NCI-H2196 treated with DMSO at 0.1 percent for 48 hours (cell line): ENCODE measurements at regions not wholly inside any gene's neighbourhood (a gene's known extent, or its start where the extent isn't known, plus 50 kb on each side); places are given as distances from the start of the nearest gene placed in this dataset.

ENCODE experiments used
- DNase-seq: peaks from one replicate; lab custom pipeline; 2025; ENCODE audit not compliant: unreplicated experiment; lab: John Stamatoyannopoulos, UW

DNA sequence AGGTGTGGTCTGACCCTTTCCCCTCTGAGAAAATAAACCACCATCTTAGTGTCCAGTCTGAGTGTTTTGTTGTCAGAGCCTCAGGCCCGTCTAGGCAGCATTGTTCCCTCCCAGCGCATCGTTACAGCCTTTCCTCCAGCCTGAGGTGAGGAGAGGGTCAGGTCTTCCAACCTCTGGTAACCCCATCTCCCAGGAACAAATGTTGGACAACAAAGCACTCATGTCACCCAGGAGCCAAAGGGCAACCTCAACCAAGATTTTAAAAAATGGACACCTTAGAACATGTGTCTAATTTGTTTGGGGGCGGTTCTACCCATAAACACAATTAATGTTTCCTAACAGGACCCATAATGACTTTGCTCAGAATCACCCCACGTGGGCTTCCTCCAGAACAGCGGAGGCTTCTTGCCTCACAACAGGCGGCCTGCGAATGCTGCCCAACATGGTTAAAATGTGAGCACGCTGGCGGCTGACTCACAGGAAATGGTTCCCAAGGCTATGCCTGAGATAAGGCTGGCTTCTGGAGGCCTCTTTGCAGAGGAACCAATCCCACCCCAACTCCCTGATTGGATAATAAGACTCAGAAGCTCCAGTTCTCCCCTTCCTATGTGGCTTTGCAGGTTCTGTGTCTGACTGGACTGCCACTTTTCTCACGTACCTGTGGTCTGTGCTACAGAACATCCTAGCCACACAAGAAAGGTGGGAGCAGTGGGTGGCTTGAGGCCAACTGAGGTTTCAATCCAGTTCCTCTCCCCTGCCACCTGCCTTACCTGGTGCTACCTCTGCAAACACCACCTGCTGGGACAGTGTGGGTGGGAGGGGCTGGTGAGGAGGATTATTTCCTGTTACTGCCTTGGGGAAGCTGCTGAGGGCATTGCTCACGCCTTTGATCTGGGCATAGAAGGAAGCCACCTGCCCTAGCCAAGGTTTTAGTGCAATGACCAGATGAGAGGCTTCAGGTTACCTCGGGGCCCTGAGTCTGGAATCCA lies 108.8 kb downstream of the B3GNT2 start:
- DNase-seq: peak; percentile 81

GRCh38 chr2:62303788-62304187 lies 107.9 kb downstream of the B3GNT2 start:
- no peak for DNase-seq

- DNase-seq: no peak
These were observed 106.9 kb downstream of the B3GNT2 start for GRCh38 chr2:62302631-62303435.

DNA sequence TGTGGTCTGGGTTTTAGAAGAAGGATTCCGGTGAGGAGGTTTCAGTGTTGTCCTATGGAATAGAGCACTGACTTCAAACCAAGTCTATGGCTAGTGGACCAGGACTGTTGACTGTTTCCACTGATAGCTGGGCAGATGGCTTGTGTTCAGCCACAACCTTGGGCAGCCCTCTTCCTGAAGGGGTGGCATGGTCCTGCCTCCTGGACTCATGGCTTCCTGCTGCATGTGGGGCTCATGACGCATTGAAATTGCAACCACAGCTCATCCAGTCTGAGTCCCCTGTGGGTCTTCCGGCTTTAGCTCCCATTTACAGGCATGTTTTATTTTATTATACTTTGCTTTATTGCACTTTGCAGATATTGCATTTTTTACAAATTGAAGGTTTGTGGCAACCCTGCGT lies 105.0 kb downstream of the B3GNT2 start:
- no peak for DNase-seq

- no peak for DNase-seq
These were observed 101.7 kb downstream of the B3GNT2 start for GRCh38 chr2:62297624-62298010.

GRCh38 chr2:62296832-62297623 lies 101.1 kb downstream of the B3GNT2 start:
- DNase-seq: no peak

GRCh38 chr2:62296034-62296831 lies 100.3 kb downstream of the B3GNT2 start:
- no peak for DNase-seq

DNA sequence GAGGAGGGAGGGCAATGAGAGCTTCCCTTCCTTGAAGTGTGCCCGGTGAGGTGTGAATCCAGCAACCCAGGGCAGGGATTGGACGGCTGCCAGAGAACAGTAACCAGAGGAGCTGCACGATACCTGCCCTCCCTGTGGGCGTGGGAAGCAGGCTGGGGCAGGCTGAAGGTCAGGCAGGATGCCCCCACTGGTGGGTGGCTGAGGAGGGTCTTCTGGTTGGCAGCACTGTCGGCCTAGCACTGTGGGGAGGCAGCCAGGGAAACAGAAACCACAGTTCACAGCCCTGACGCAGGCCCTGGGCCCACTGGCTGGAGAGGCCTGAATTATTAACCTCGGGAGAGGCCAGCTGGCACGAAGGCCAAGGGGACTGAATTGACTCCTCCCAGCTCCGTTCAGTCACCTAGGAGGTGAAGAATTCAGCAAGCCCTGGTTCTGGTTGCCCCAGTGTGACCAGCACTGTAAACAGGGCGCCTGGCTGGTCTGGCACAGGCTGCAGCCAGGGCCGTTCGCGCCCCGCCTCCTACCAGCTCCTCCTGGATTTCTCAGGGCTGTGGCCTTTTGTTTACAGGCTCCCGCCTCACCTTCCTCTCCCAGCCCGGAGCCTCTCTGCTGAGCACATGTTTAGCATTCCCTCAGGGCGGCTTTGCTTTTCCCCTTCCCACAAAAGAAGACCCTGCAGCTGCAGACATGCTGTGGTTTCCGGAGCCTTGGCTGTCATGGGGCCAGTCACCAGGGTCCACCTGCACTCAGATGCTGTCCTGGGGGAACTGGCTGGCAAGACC lies 97.8 kb downstream of the B3GNT2 start:
- DNase-seq: peak; percentile 68

DNA sequence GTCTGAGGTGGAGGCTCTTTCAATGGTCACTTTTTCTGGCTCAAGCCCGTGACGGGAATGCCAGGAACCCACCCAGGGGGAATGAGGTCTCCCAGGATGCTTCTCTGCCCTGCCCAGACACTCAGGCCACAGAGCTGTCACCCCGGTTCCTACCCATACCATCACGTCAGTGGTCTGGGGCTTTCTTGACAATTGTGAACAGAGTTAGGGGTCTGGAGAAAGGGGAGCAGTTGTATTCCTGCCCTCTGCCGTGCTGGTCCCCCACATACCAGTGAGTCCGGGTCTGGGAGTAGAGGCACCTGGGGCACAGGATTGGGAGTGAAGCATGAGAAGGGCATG lies 97.2 kb downstream of the B3GNT2 start:
- DNase-seq: no peak

DNA sequence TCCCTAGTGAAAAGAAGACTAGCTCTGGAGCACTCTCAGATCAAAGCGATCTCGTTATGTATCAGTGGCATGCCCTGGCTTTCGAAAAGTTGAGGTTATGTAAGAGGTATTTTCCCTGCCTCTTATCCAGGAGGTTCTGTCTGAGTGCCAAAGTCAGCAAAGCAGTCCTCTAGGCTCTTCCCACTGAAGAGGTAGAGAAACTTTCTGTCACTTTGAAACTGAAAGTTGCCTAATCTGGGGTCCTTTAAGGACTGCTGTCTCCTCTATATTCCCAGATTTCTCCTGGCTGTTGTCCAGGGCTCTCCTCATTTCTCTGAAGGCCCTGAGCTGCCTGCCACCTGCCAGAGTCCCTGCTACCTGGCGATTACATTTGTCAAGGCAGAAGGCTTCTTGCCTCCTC lies 96.3 kb downstream of the B3GNT2 start:
- no peak for DNase-seq

- DNase-seq: no peak
These were observed 95.7 kb downstream of the B3GNT2 start for GRCh38 chr2:62291517-62292137.

DNA sequence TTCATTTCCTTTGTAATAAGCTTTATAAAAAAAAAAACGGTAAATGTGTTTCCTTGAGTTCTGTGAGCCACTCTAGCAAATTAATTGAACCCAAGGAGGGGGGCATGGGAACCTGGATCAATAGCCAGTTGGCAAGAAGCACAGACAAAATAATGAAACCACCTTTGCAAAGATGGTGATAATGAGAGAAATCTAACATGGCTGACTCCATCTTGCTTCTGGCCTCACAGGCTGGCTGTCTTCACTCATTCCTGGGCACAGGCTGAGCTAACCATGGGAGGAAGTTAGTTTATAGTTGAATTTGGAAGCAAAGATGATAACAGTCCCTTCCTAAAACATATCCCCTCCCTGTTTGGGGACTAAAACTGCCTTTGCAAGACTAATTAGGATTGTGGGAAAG lies 95.1 kb downstream of the B3GNT2 start:
- no peak for DNase-seq

- peak; percentile 35 for DNase-seq
These were observed 92.3 kb downstream of the B3GNT2 start for GRCh38 chr2:62287899-62288880.

DNA sequence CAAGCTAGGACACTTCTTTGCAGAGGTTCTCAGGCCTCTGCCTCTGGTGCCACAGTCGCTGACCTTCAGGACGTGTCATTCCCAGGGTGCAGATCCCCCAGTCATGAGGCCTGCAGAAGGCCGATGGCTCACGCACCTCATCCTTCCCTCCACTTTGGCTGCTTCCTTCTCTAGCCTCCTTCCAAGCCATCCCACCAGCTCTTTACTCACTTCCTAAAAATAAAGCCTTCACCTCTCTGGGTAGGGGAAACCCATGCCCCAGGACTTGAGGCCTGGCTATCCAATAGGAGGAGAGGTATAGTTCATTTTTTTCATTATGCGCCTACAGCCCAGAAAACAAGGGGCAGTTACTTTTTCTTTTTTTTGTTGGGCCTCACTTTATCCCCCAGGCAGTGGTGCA lies 91.4 kb downstream of the B3GNT2 start:
- DNase-seq: no peak

DNA sequence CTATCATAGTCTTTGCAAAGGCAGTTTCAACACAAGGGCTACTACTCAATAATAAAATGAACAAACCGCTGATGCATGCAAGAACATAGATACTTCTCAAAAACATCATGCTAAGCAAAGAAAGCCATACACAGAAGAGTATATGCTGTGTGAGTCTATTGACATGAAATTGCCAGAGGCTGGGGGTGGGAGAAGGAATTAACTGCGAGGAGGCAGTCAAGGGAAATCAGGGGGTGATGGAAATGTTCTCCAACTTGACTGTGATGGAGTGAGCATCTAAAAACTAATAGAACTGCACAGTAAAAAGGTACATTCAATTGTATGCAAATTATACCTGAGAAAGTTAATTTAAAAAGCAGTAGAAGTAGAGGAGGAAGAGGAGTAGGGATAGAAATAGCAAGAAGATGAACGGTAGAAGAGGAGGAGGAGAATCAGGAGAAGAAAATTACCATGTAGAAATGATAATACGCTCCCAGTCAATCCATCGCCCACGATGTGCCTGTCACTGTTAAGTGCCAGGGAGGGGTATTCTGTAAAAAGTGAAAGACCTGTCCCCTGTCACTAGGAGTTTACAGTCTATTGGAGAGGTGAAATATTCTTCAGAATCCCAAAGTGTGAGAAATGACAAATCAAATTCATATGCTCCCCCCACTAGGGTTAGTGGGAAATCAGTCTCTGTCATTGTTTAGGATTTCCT lies 90.3 kb downstream of the B3GNT2 start:
- no peak for DNase-seq

DNA sequence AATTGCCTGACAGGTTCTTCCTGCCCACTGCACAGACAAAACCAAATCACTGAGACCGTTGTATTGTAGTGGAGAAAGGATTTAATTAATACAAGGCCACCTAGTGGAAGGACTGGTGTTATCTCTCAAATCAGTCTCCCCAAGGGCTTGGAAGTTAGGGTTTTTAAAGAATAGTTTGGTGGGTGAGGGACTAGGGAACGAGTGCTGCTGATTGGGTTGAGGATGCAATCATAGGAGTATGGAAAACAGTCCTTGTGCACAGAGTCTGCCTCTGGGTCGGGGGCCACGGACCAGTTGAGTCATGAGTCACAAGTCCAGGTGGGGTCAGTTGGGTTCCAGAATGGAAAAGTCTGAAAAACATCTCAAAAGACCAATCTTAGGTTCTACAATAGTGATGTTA lies 89.1 kb downstream of the B3GNT2 start:
- no peak for DNase-seq

DNA sequence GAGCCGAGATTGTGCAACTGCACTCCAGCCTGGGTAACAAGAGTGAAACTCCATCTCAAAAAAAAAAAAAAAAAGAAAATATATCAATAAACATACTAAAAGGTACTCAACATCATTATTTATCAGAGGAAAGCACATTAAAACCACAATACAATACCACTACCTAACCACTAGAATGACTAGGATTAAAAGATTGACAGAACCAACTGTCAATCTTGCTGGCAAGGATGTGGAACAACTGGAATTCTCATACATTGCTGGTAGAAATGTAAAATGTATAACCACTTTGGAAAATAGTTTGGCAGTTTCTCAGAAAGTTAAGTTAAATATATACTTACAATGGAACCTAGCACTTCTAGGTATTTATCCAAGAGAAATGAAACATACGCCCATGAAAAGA lies 88.6 kb downstream of the B3GNT2 start:
- no peak for DNase-seq

GRCh38 chr2:62283147-62283546 lies 87.2 kb downstream of the B3GNT2 start:
- no peak for DNase-seq
